Mammary epithelial cell (primary cell): ENCODE measurements at regions not wholly inside any gene's neighbourhood (a gene's known extent, or its start where the extent isn't known, plus 50 kb on each side); places are given as distances from the start of the nearest gene placed in this dataset.

ENCODE experiments used
- CTCF ChIP-seq, 2 donors: IDR thresholded peaks in 1 of 2; conservative IDR thresholded peaks in 1 of 2; 2 replicates each; pipeline ENCODE4 v1.5.1; 2011 to 2012; ENCODE audit warnings: inconsistent platforms in 2 of 2, low read length in 2 of 2, mild to moderate bottlenecking in 2 of 2, control low read depth in 1 of 2, low read depth in 1 of 2; ENCODE audit not compliant: insufficient read depth in 1 of 2; ENCODE audit errors: extremely low read depth in 1 of 2
- EZH2 ChIP-seq: IDR thresholded peaks from 2 replicates; pipeline ENCODE4 v1.6.1; 2012; ENCODE audit warnings: low read length, inconsistent platforms, borderline replicate concordance

GRCh38 chr12:105499205-105499604 is 168.7 kb downstream of the C12orf75 start:
- TF ChIP-seq CTCF (conservative IDR thresholded peaks at IDR 0.05 in 1 of 2, IDR thresholded peaks at IDR 0.05 in 1 of 2; ENCODE audit: extremely low read depth in 1 of 2, insufficient read depth in 1 of 2, low read depth in 1 of 2, low read length in 2 of 2): no peak
- no peak for TF ChIP-seq EZH2
